ENCODE measurements at regions not wholly inside any gene's neighbourhood (a gene's known extent, or its start where the extent isn't known, plus 50 kb on each side); places are given as distances from the start of the nearest gene placed in this dataset.

DNA sequence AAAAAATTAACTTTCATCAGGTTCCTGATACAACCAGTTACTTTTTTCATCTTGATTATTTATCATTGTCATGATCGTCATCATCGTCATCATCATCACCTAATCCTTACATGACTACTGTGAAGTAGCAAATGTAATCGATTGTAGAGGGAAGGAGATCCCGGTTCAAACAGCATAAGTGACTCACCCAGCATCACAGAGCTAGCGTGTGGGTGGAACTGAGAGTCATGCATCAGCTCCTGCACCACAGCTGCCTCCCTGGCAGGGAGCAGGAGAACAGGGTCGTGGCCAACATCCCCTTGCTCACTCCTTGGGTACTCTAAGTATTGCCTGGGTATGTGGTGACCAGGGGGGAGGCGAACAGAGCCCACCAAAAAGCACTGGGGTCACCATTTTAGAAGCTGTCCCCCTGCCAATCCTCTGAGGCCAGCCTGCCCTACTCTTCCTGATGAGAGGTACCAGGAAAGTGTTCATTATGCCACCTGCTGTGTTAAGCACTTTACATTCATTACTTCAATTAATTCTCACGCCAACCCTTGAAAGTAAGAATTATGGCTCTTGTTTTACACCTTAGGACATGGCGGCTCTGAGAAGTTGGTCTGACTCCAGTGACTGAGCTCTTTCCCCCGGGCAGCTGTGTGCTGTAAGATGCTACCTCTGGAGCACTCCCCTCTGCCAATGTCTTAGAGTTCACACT is 425.2 kb downstream of the CD83 start:
- H3K4me3 Mint-ChIP-seq: no peak overlapping the region
- peaks cover 26% of the 10 kb centered on the region for H3K27me3 Mint-ChIP-seq (ENCODE audit: low read depth)
- H3K4me1 Mint-ChIP-seq: no peaks in the 10 kb centered on the region
- DNase-seq (ENCODE audit: low spot score in 2 of 2, unreplicated experiment in 2 of 2): no peak
- H3K9me3 Mint-ChIP-seq: no peaks in the 10 kb centered on the region
- H3K36me3 Mint-ChIP-seq: no peaks in the 10 kb centered on the region
- TF ChIP-seq, protein P1, sequence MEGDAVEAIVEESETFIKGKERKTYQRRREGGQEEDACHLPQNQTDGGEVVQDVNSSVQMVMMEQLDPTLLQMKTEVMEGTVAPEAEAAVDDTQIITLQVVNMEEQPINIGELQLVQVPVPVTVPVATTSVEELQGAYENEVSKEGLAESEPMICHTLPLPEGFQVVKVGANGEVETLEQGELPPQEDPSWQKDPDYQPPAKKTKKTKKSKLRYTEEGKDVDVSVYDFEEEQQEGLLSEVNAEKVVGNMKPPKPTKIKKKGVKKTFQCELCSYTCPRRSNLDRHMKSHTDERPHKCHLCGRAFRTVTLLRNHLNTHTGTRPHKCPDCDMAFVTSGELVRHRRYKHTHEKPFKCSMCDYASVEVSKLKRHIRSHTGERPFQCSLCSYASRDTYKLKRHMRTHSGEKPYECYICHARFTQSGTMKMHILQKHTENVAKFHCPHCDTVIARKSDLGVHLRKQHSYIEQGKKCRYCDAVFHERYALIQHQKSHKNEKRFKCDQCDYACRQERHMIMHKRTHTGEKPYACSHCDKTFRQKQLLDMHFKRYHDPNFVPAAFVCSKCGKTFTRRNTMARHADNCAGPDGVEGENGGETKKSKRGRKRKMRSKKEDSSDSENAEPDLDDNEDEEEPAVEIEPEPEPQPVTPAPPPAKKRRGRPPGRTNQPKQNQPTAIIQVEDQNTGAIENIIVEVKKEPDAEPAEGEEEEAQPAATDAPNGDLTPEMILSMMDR (IDR thresholded peaks at IDR 0.05; ENCODE audit: unreplicated experiment): no peak
- H3K27ac Mint-ChIP-seq: no peak overlapping the region

DNA sequence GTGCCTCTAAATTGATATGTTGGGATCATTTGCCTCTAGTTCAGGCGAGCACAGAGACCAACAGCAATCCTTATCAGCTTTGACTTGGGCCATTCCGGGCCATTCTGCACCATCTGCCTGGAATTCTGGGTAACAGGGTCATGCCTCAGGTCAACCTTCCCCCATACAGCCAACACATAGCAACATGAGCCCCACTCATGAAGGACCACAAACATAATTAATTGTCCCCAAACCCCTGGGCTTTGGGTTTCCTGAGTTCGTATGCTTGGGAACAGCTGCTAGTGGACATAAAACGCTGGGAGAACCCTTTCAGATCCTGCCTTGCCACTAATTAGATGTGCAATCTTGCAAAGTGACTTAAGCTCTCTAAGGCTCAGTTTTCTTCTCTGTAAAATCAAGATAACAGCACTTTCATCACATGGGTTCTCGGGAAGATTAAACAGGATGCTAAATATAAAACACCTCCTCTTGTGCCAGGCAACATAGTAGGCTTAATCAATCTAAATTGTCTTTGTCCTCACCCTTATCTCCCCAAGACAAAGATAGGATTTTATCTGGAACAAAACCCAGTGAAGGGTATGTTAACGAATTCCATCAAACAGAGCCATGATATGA is 426.5 kb downstream of the CD83 start:
- Mint-ChIP-seq H3K4me3 (no peak overlapping the region), H3K4me1 (no peaks in the 10 kb centered on the region), H3K36me3 (no peaks in the 10 kb centered on the region), H3K27me3 (ENCODE audit: low read depth) (peaks cover 21% of the 10 kb centered on the region), H3K9me3 (no peaks in the 10 kb centered on the region), H3K27ac (no peak overlapping the region)
- TF ChIP-seq, protein P1 (IDR thresholded peaks at IDR 0.05; ENCODE audit: unreplicated experiment): no peak
- no peak for DNase-seq (ENCODE audit: low spot score in 2 of 2, unreplicated experiment in 2 of 2)

DNA sequence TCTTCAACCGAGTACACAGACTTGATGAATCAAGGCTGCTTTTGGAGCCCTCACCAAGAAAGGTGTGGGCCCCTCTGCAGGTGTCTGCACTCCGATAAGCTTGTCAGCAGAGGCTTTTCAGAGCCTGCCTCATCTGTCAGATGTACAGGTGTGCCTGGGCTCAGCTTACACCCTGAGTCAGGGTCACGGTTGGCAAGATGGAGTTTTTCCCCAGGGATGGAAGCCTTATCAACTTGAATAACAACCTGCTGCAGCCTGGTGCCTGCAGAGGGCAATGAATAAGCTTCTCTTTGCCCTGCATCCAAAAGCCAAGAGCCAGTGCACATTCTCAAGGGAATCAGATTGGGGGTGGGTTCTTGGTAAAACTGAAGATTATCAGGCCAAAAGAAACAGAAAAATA is 427.1 kb downstream of the CD83 start:
- no peak overlapping the region for H3K27ac Mint-ChIP-seq
- no peaks in the 10 kb centered on the region for H3K36me3 Mint-ChIP-seq
- no peaks in the 10 kb centered on the region for H3K9me3 Mint-ChIP-seq
- peaks cover 20% of the 10 kb centered on the region for H3K27me3 Mint-ChIP-seq (ENCODE audit: low read depth)
- no peak for DNase-seq (ENCODE audit: low spot score in 2 of 2, unreplicated experiment in 2 of 2)
- H3K4me3 Mint-ChIP-seq: no peak overlapping the region
- H3K4me1 Mint-ChIP-seq: no peaks in the 10 kb centered on the region
- TF ChIP-seq, protein P1 (IDR thresholded peaks at IDR 0.05; ENCODE audit: unreplicated experiment): no peak

DNA sequence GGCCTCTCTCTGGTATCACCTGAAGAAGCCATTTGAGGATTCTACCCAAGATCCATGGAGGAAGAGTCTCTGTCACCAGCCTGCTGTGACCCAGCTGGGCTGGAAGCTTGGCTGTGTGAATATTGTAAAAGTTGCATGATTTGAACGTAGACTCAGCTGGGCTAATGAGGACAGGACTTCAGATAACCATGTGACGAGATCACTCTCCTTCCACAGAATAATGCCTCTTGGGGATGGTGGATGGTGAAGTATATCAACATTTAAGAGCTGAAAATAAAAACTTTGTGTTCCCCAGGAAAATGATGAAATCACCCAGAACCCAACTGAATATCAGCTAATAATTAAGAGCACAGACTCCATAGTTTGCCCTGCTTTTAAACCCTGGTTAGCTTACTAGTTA is 427.9 kb downstream of the CD83 start:
- Mint-ChIP-seq H3K4me1 (no peaks in the 10 kb centered on the region), H3K27ac (no peak overlapping the region), H3K4me3 (no peak overlapping the region), H3K9me3 (no peaks in the 10 kb centered on the region), H3K36me3 (no peaks in the 10 kb centered on the region), H3K27me3 (ENCODE audit: low read depth) (peaks cover 18% of the 10 kb centered on the region)
- no peak for DNase-seq (ENCODE audit: low spot score in 2 of 2, unreplicated experiment in 2 of 2)
- TF ChIP-seq, protein P1 (IDR thresholded peaks at IDR 0.05; ENCODE audit: unreplicated experiment): no peak

DNA sequence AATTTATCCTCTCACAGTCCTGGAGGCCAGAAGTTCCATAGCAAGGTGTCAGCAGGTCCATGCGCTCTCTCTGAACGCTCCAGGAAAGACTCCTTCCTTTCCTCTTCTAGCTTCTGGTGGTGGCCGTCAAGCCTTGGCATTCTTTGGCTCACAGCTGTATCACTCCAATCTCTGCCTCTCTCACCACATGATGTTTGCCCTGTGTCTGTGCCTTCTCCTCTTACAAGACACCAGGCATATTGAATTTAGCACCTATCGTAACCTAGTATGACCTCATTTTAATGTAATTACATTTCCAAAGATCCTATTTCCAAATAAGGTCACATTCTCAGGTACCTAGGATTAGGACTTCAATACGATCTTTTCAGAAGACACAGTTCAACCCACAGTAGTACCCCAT is 428.5 kb downstream of the CD83 start:
- Mint-ChIP-seq H3K4me1 (no peaks in the 10 kb centered on the region), H3K36me3 (no peaks in the 10 kb centered on the region), H3K4me3 (no peak overlapping the region), H3K27ac (no peak overlapping the region), H3K9me3 (no peaks in the 10 kb centered on the region), H3K27me3 (ENCODE audit: low read depth) (peaks cover 23% of the 10 kb centered on the region)
- no peak for DNase-seq (ENCODE audit: low spot score in 2 of 2, unreplicated experiment in 2 of 2)
- TF ChIP-seq, protein P1 (IDR thresholded peaks at IDR 0.05; ENCODE audit: unreplicated experiment): no peak
